ENCODE measurements at regions not wholly inside any gene's neighbourhood (a gene's known extent, or its start where the extent isn't known, plus 50 kb on each side); places are given as distances from the start of the nearest gene placed in this dataset.
"Not testable (repeated sequence)": the region's sequence is repeated elsewhere in the genome, so short reads cannot be mapped to it uniquely, and the experiment has no call there.

DNA sequence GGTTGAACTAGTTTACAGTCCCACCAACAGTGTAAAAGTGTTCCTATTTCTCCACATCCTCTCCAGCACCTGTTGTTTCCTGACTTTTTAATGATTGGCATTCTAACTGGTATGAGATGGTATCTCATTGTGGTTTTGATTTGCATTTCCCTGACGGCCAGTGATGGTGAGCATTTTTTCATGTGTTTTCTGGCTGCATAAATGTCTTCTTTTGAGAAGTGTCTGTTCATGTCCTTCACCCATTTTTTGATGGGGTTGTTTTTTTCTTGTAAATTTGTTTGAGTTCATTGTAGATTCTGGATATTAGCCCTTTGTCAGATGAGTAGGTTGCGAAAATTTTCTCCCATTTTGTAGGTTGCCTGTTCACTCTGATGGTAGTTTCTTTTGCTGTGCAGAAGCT lies 153.1 kb downstream of the GOLGA6L4 start:
- TF ChIP-seq POLR2A (IDR thresholded peaks at IDR 0.05) = not testable (repeated sequence)
- TF ChIP-seq, protein P1, sequence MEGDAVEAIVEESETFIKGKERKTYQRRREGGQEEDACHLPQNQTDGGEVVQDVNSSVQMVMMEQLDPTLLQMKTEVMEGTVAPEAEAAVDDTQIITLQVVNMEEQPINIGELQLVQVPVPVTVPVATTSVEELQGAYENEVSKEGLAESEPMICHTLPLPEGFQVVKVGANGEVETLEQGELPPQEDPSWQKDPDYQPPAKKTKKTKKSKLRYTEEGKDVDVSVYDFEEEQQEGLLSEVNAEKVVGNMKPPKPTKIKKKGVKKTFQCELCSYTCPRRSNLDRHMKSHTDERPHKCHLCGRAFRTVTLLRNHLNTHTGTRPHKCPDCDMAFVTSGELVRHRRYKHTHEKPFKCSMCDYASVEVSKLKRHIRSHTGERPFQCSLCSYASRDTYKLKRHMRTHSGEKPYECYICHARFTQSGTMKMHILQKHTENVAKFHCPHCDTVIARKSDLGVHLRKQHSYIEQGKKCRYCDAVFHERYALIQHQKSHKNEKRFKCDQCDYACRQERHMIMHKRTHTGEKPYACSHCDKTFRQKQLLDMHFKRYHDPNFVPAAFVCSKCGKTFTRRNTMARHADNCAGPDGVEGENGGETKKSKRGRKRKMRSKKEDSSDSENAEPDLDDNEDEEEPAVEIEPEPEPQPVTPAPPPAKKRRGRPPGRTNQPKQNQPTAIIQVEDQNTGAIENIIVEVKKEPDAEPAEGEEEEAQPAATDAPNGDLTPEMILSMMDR (IDR thresholded peaks at IDR 0.05) = not testable (repeated sequence)

Measured in body of pancreas (tissue), 4 donors.